Spleen (tissue), 11 donors: ENCODE measurements at regions not wholly inside any gene's neighbourhood (a gene's known extent, or its start where the extent isn't known, plus 50 kb on each side); places are given as distances from the start of the nearest gene placed in this dataset.

Source experiments
- DNase-seq: peaks from one replicate; pipeline ENCODE4 v3.0.0-alpha.2; 2020
- H3K27ac ChIP-seq, 8 donors: fragments of 200-600 bp; sonication (generic) in 7 of 8; 1 replicate in 4 of 8; 2 replicates in 4 of 8; pipeline versions ENCODE4 v1.5.0 to v1.8.0; 2016 to 2021; ENCODE audit warnings: inconsistent platforms in 4 of 8, mild to moderate bottlenecking in 4 of 8, moderate library complexity in 1 of 8
- H3K27me3 ChIP-seq, 7 donors: fragments of 200-600 bp; sonication (generic) in 6 of 7; replicated peaks in 1 of 7; 1 replicate in 4 of 7; 2 replicates in 3 of 7; pipeline versions ENCODE4 v1.5.0 to v1.8.0; 2016 to 2021; ENCODE audit warnings: inconsistent platforms in 3 of 7, mild to moderate bottlenecking in 1 of 7
- H3K36me3 ChIP-seq, 6 donors: fragments of 200-600 bp; sonication (generic) in 5 of 6; 1 replicate in 4 of 6; 2 replicates in 2 of 6; pipeline versions ENCODE4 v1.5.0 to v1.8.0; 2016 to 2021; ENCODE audit warnings: inconsistent platforms in 2 of 6
- H3K4me1 ChIP-seq, 6 donors: fragments of 200-600 bp; sonication (generic) in 5 of 6; 1 replicate in 3 of 6; 2 replicates in 3 of 6; pipeline versions ENCODE4 v1.5.0 to v1.8.0; 2016 to 2021; ENCODE audit warnings: inconsistent platforms in 3 of 6
- H3K4me3 ChIP-seq, 8 donors: fragments of 200-600 bp; sonication (generic) in 7 of 8; 1 replicate in 4 of 8; 2 replicates in 4 of 8; pipeline versions ENCODE4 v1.5.0 to v1.8.0; 2016 to 2021; ENCODE audit warnings: inconsistent platforms in 4 of 8, mild to moderate bottlenecking in 4 of 8, moderate library complexity in 2 of 8
- H3K9me3 ChIP-seq, 8 donors: fragments of 200-600 bp; sonication (generic) in 7 of 8; 1 replicate in 4 of 8; 2 replicates in 4 of 8; pipeline versions ENCODE4 v1.5.0 to v1.8.0; 2016 to 2021; ENCODE audit warnings: inconsistent platforms in 4 of 8
- POLR2A ChIP-seq, 3 donors: fragments of 450-650 bp; IDR thresholded peaks; one replicate each; pipeline ENCODE4 v1.5.1; 2017; ENCODE audit warnings: antibody characterized with exemption in 3 of 3, mild to moderate bottlenecking in 1 of 3
- POLR2AphosphoS5 ChIP-seq, 3 donors: sonication (generic); formaldehyde crosslinking; IDR thresholded peaks; one replicate each; pipeline ENCODE4 v1.5.1; 2017; ENCODE audit warnings: antibody characterized with exemption in 3 of 3
- WGBS, 5 donors: extraction: QIAGEN DNeasy Blood & Tissue Kit in 3 of 5; methylation state at CpG; one replicate each; pipeline versions ENCODE4 v1.1.5 to v1.1.7; 2013 to 2018; 5-methylcytosine and 5-hydroxymethylcytosine counted together
- intact Hi-C: fragments of 100-400 bp; cut with DNase I; formaldehyde crosslinking; loops from one replicate; pipeline ENCODE4 v1.15.0; 2023; ENCODE audit warnings: low total_unique reads
- TF ChIP-seq, protein P1 (sequence below), 11 experiments: fragments of 200-600 bp in 7 of 11; fragments of 450-650 bp in 4 of 11; sonication (generic) in 4 of 11; IDR thresholded peaks in 8 of 11; conservative IDR thresholded peaks in 3 of 11; 1 replicate in 7 of 11; 2 replicates in 4 of 11; pipeline versions ENCODE4 v1.4.0 to v1.8.0; 2016 to 2021; ENCODE audit warnings: antibody characterized with exemption in 11 of 11, inconsistent platforms in 4 of 11, mild to moderate bottlenecking in 1 of 11
- donor health status: healthy with polysubstance abuse.
- donor health status: DM: no; HTN: no; CAD: no; lungs with moderate emphysema.
- donor health status: DM: no; HTN: no; CAD: no.
- donor health status: Bipolar disorder and iron deficiency.
- donor health status: healthy.
- donor health status: DM: no; HTN: no; CAD: no.
- donor health status: DM: yes; HTN: yes; CAD: no.

DNA sequence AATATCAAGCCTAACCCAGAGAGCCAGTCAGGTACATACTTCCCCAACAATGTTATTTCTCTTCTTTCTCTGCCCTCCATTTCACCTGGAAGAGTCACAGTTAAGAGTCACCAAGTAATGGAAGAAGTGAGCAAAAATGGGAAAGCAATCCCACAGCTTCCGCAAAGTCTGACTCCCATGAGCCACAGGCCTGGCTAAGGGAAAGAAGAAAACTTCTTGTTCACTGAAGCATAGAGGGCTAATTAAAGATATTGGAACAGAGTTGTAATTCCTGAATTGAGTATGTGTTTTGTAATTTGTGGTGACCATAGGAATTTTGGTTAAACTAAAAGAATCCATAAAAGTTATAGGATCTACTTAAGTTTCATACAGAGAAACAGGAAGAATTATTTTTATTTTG lies 830.9 kb upstream of the PCDH20 start:
- no peak for TF ChIP-seq POLR2AphosphoS5 (IDR thresholded peaks at IDR 0.05)
- TF ChIP-seq, protein P1, sequence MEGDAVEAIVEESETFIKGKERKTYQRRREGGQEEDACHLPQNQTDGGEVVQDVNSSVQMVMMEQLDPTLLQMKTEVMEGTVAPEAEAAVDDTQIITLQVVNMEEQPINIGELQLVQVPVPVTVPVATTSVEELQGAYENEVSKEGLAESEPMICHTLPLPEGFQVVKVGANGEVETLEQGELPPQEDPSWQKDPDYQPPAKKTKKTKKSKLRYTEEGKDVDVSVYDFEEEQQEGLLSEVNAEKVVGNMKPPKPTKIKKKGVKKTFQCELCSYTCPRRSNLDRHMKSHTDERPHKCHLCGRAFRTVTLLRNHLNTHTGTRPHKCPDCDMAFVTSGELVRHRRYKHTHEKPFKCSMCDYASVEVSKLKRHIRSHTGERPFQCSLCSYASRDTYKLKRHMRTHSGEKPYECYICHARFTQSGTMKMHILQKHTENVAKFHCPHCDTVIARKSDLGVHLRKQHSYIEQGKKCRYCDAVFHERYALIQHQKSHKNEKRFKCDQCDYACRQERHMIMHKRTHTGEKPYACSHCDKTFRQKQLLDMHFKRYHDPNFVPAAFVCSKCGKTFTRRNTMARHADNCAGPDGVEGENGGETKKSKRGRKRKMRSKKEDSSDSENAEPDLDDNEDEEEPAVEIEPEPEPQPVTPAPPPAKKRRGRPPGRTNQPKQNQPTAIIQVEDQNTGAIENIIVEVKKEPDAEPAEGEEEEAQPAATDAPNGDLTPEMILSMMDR (IDR thresholded peaks at IDR 0.05 in 8 of 11, conservative IDR thresholded peaks at IDR 0.05 in 3 of 11): no peak
- TF ChIP-seq POLR2A (IDR thresholded peaks at IDR 0.05): no peak
- Histone ChIP-seq H3K27ac (no peak overlapping the region), H3K4me1 (no peaks in the 10 kb centered on the region), H3K9me3 (peaks cover 0 to 22% (median 0%) of the 10 kb centered on the region in 8 donors), H3K36me3 (no peaks in the 10 kb centered on the region), H3K4me3 (no peak overlapping the region), H3K27me3 (no peaks in the 10 kb centered on the region)
- intact Hi-C loops: no loop called here
- 91 to 100% (median 94%) methylated on average over 1 of the region's 1 CpG for WGBS, 5 donors
- no peak for DNase-seq

DNA sequence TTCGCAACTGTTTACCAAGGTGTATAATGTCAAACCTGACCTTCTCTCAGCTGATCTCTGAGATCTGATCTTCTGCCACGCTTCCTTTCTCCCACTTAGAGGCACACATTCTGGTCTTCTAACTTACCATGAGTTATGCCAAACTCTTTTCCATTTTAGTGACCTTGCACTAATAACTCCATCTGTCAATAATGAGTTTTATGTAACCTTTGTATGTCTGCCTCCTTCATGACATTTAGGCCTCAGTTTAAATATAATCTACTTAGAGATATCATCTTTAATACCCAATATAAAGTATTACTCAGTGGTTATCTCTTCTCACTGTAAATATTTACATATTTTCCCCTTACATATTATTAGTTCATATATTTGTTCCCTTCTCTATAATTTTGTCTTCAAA lies 827.5 kb upstream of the PCDH20 start:
- no peak overlapping the region for H3K27ac ChIP-seq
- intact Hi-C loops: no loop called here
- H3K9me3 ChIP-seq: peaks cover 0 to 2% (median 0%) of the 10 kb centered on the region in 8 donors
- H3K4me3 ChIP-seq: no peak overlapping the region
- WGBS, 5 donors: 74 to 87% (median 81%) methylated on average over 2 of the region's 2 CpGs
- TF ChIP-seq POLR2AphosphoS5 (IDR thresholded peaks at IDR 0.05): no peak
- no peak for TF ChIP-seq POLR2A (IDR thresholded peaks at IDR 0.05)
- TF ChIP-seq, protein P1 (IDR thresholded peaks at IDR 0.05 in 8 of 11, conservative IDR thresholded peaks at IDR 0.05 in 3 of 11): no peak
- no peaks in the 10 kb centered on the region for H3K36me3 ChIP-seq
- H3K27me3 ChIP-seq: no peaks in the 10 kb centered on the region
- no peaks in the 10 kb centered on the region for H3K4me1 ChIP-seq
- DNase-seq: no peak

DNA sequence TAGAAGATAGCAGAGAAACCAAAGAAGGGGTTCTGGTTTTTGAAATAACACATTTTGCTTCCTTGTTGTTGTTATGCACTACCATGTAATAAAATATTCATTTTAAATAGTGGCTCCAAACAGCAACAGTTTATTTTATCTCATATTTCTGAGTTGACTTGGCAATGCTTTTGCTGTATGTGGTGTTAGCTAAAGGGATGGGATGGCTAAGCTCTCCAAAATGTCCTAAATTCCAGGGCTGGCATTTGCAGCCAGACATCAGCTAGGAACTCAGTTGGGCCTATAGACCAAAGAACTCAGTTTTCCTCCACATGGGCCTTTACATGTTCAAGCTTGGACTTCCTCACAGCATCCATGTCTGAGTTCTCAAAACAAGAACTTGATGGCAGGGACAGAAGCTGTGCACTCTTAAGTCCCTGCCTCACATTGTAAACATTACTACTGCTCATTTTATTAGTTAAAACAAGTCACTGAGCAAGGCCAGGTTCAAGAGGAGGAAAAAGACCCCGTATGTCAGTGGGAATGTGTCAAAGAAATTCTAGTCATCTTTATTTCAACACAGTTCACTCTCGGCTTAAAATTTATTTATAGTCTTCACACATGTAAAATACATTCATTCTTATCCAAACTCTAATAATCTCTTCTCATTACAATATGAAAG lies 819.3 kb upstream of the PCDH20 start:
- no peak for TF ChIP-seq POLR2A (IDR thresholded peaks at IDR 0.05)
- TF ChIP-seq, protein P1 (IDR thresholded peaks at IDR 0.05 in 8 of 11, conservative IDR thresholded peaks at IDR 0.05 in 3 of 11): no peak
- TF ChIP-seq POLR2AphosphoS5 (IDR thresholded peaks at IDR 0.05): no peak
- Histone ChIP-seq H3K4me1 (no peaks in the 10 kb centered on the region), H3K36me3 (no peaks in the 10 kb centered on the region), H3K9me3 (peaks cover 0 to 5% (median 0%) of the 10 kb centered on the region in 8 donors), H3K27ac (no peak overlapping the region), H3K27me3 (no peaks in the 10 kb centered on the region), H3K4me3 (no peak overlapping the region)
- no peak for DNase-seq
- 57 to 76% (median 66%) methylated on average over 2 of the region's 2 CpGs for WGBS, 5 donors
- intact Hi-C loops: no loop called here

DNA sequence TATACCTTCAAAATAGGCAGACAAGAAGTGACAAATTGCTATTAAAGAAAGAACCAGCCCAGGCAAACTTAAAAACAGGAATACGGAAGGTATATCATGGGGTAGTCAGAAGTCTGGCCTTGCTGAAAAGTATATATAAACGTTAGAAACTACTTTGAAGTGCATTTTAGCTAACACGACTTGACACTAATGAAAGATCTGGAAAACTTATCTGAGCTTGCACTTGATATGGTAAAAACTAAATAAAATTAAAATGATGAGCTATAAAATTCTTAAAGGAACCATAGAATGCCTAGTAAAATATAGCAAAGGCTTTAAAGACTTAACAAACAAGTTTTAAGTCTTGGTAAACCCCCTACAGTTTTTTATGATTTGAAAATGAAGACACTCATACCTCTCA lies 795.3 kb upstream of the PCDH20 start:
- TF ChIP-seq, protein P1 (IDR thresholded peaks at IDR 0.05 in 8 of 11, conservative IDR thresholded peaks at IDR 0.05 in 3 of 11): no peak
- TF ChIP-seq POLR2A (IDR thresholded peaks at IDR 0.05) (no peak), POLR2AphosphoS5 (IDR thresholded peaks at IDR 0.05) (no peak)
- intact Hi-C loops: no loop called here
- H3K9me3 ChIP-seq: peaks cover 0 to 17% (median 8%) of the 10 kb centered on the region in 8 donors
- no peaks in the 10 kb centered on the region for H3K27me3 ChIP-seq
- no peak for DNase-seq
- no peaks in the 10 kb centered on the region for H3K4me1 ChIP-seq
- WGBS, 5 donors: 52 to 71% (median 64%) methylated on average over 3 of the region's 3 CpGs
- H3K36me3 ChIP-seq: no peaks in the 10 kb centered on the region
- no peak overlapping the region for H3K27ac ChIP-seq
- no peak overlapping the region for H3K4me3 ChIP-seq
